ENCODE measurements at regions not wholly inside any gene's neighbourhood (a gene's known extent, or its start where the extent isn't known, plus 50 kb on each side); places are given as distances from the start of the nearest gene placed in this dataset.

DNA sequence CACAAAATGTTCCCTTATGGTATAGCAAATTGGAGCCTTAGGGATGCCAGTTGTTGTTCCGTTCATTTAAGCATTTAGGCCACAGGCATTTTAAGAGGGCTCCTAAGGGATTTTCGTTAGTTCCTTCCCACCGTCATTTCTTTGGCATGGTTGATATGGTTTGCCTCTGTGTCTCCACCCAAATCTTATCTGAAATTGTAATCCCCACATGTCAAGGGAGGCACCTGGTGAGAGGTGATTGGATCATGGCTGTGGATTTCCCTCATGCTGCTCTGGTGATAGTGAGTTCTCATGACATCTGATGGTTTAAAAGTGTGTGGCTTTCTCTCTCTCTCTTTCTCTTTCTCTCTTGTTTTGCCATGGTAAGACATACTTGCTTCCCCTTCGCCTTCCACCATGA is 104.1 kb downstream of the ASB9 start (continued):
- TF ChIP-seq WHSC1 (IDR thresholded peaks at IDR 0.05; ENCODE audit: low read length) = no peak
- no peak for TF ChIP-seq RBBP5 (IDR thresholded peaks at IDR 0.05; ENCODE audit: borderline replicate concordance, insufficient read depth, low read length, poor library complexity, severe bottlenecking)
- TF ChIP-seq, protein P1, sequence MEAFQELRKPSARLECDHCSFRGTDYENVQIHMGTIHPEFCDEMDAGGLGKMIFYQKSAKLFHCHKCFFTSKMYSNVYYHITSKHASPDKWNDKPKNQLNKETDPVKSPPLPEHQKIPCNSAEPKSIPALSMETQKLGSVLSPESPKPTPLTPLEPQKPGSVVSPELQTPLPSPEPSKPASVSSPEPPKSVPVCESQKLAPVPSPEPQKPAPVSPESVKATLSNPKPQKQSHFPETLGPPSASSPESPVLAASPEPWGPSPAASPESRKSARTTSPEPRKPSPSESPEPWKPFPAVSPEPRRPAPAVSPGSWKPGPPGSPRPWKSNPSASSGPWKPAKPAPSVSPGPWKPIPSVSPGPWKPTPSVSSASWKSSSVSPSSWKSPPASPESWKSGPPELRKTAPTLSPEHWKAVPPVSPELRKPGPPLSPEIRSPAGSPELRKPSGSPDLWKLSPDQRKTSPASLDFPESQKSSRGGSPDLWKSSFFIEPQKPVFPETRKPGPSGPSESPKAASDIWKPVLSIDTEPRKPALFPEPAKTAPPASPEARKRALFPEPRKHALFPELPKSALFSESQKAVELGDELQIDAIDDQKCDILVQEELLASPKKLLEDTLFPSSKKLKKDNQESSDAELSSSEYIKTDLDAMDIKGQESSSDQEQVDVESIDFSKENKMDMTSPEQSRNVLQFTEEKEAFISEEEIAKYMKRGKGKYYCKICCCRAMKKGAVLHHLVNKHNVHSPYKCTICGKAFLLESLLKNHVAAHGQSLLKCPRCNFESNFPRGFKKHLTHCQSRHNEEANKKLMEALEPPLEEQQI (IDR thresholded peaks at IDR 0.05) = 0 out of 2 replicates have a peak, but pooled peaks have one; percentile 63
- TF ChIP-seq, protein P2, sequence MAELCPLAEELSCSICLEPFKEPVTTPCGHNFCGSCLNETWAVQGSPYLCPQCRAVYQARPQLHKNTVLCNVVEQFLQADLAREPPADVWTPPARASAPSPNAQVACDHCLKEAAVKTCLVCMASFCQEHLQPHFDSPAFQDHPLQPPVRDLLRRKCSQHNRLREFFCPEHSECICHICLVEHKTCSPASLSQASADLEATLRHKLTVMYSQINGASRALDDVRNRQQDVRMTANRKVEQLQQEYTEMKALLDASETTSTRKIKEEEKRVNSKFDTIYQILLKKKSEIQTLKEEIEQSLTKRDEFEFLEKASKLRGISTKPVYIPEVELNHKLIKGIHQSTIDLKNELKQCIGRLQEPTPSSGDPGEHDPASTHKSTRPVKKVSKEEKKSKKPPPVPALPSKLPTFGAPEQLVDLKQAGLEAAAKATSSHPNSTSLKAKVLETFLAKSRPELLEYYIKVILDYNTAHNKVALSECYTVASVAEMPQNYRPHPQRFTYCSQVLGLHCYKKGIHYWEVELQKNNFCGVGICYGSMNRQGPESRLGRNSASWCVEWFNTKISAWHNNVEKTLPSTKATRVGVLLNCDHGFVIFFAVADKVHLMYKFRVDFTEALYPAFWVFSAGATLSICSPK (IDR thresholded peaks at IDR 0.05; ENCODE audit: borderline replicate concordance) = no peak
- TF ChIP-seq ZFP1 (CRISPR knock-in tag; IDR thresholded peaks at IDR 0.05) = no peak
- TF ChIP-seq E4F1 (CRISPR knock-in tag; IDR thresholded peaks at IDR 0.05; ENCODE audit: borderline replicate concordance) = no peak
- TF ChIP-seq NFATC3 (IDR thresholded peaks at IDR 0.05) = no peak
- TF ChIP-seq ATF7 (IDR thresholded peaks at IDR 0.05) = peak; percentile 51; the same call in 1 of the 2 replicates
- TF ChIP-seq, protein P3, sequence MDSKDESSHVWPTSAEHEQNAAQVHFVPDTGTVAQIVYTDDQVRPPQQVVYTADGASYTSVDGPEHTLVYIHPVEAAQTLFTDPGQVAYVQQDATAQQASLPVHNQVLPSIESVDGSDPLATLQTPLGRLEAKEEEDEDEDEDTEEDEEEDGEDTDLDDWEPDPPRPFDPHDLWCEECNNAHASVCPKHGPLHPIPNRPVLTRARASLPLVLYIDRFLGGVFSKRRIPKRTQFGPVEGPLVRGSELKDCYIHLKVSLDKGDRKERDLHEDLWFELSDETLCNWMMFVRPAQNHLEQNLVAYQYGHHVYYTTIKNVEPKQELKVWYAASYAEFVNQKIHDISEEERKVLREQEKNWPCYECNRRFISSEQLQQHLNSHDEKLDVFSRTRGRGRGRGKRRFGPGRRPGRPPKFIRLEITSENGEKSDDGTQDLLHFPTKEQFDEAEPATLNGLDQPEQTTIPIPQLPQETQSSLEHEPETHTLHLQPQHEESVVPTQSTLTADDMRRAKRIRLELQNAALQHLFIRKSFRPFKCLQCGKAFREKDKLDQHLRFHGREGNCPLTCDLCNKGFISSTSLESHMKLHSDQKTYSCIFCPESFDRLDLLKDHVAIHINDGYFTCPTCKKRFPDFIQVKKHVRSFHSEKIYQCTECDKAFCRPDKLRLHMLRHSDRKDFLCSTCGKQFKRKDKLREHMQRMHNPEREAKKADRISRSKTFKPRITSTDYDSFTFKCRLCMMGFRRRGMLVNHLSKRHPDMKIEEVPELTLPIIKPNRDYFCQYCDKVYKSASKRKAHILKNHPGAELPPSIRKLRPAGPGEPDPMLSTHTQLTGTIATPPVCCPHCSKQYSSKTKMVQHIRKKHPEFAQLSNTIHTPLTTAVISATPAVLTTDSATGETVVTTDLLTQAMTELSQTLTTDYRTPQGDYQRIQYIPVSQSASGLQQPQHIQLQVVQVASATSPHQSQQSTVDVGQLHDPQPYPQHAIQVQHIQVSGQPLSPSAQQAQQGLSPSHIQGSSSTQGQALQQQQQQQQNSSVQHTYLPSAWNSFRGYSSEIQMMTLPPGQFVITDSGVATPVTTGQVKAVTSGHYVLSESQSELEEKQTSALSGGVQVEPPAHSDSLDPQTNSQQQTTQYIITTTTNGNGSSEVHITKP (IDR thresholded peaks at IDR 0.05; ENCODE audit: partially characterized antibody) = peak; percentile 26
- no peak for TF ChIP-seq ZBTB7A (IDR thresholded peaks at IDR 0.05; ENCODE audit: borderline replicate concordance, control insufficient read depth, low read depth, low read length)
- TF ChIP-seq DACH1 (IDR thresholded peaks at IDR 0.05; ENCODE audit: partially characterized antibody) = no peak
- no peak for TF ChIP-seq ZNF24 (IDR thresholded peaks at IDR 0.05)
- TF ChIP-seq, protein P4, sequence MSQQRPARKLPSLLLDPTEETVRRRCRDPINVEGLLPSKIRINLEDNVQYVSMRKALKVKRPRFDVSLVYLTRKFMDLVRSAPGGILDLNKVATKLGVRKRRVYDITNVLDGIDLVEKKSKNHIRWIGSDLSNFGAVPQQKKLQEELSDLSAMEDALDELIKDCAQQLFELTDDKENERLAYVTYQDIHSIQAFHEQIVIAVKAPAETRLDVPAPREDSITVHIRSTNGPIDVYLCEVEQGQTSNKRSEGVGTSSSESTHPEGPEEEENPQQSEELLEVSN (IDR thresholded peaks at IDR 0.05; ENCODE audit: borderline replicate concordance in 1 of 2, extremely low read depth in 1 of 2, insufficient read depth in 1 of 2, insufficient read length in 1 of 2, low read depth in 1 of 2, low read length in 1 of 2, poor library complexity in 1 of 2, severe bottlenecking in 1 of 2) = no peak
- no peak for TF ChIP-seq NEUROD1 (IDR thresholded peaks at IDR 0.05; ENCODE audit: borderline replicate concordance, low read depth, low read length, partially characterized antibody)
- TF ChIP-seq KDM5B (IDR thresholded peaks at IDR 0.05; ENCODE audit: insufficient replicate concordance, low read depth, low read length) = no peak
- no peak for TF ChIP-seq HDAC2 (IDR thresholded peaks at IDR 0.05)

Data from K562 (cell line).